Stimulated activated effector memory CD8-positive, alpha-beta T cell treated with anti-CD3 and anti-CD28 coated beads, Interleukin-12 subunit alpha, Interleukin-12 subunit beta, amount 100 ng/mL, for 72 hours (primary cell): ENCODE measurements at regions not wholly inside any gene's neighbourhood (a gene's known extent, or its start where the extent isn't known, plus 50 kb on each side); places are given as distances from the start of the nearest gene placed in this dataset.

Source experiments
- ATAC-seq: fragments of 150-1000 bp; cut with Tn5 transposase; 2 replicates; pipeline ENCODE4 v1.10.0; 2021
- DNase-seq, 2 donors: peaks; one replicate each; pipeline ENCODE4 v3.0.0; 2021 to 2022; ENCODE audit warnings: low spot score in 2 of 2
- H3K27ac Mint-ChIP-seq: one replicate; pipeline ENCODE4 v1.8.0; 2022; ENCODE audit warnings: mild to moderate bottlenecking, mixed read lengths
- H3K36me3 Mint-ChIP-seq: one replicate; pipeline ENCODE4 v1.8.0; 2022; ENCODE audit warnings: mild to moderate bottlenecking, mixed read lengths
- H3K4me1 Mint-ChIP-seq: one replicate; pipeline ENCODE4 v1.8.0; 2022; ENCODE audit warnings: mixed read lengths
- H3K4me3 Mint-ChIP-seq: one replicate; pipeline ENCODE4 v1.8.0; 2022; ENCODE audit warnings: mild to moderate bottlenecking, mixed read lengths
- H3K9me3 Mint-ChIP-seq: one replicate; pipeline ENCODE4 v1.8.0; 2022; ENCODE audit warnings: mixed read lengths

DNA sequence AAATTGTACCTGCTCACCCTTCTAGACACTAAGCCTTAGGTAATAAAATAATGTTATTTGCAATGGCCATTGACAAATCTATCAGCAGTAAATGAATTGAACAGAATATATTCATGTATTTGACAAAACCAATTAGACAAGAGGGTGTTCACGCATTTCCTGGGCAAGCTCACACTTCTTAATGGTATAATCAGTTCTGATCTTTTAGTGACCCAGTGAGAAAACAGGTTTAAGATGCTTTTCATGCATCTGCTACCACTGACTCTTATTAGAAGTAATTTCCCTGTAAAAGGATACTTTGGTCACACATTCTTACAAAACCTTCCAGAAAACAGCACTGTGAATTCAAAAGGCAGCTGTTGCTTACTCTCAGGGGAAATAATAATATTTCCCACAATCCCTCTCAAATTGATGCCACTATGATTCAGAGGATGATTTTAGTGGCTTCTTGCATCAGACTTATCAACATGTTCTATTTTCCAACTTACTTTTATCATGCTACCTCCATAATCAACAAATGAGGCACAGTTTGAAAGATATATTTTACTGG, 313.9 kb upstream of the NWD2 start:
- no peak for ATAC-seq
- H3K4me3 Mint-ChIP-seq: no peak overlapping the region
- no peak overlapping the region for H3K27ac Mint-ChIP-seq
- H3K4me1 Mint-ChIP-seq: no peaks in the 10 kb centered on the region
- H3K36me3 Mint-ChIP-seq: no peaks in the 10 kb centered on the region
- H3K9me3 Mint-ChIP-seq: peaks cover 3% of the 10 kb centered on the region
- DNase-seq: no peak

DNA sequence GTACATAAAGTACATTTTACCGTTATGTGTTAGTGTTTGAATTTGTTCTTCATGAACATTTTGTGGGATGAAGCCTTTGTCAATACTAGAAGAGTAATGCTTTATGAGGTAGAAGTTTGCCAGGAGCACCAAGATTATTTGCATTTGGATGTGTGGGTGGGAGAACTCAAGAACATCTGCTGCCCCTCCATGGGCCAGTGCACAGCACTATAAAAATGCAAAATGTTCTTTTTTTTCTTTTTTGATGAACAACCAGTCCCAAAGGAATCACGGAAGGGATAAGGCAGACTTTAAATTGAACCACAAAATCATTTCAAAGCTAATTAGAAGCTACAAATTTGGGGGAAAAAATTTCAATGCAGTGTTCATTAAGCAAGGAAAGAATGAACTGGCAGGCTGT, 300.3 kb upstream of the NWD2 start:
- no peak overlapping the region for H3K4me3 Mint-ChIP-seq
- no peaks in the 10 kb centered on the region for H3K9me3 Mint-ChIP-seq
- no peaks in the 10 kb centered on the region for H3K36me3 Mint-ChIP-seq
- H3K4me1 Mint-ChIP-seq: no peaks in the 10 kb centered on the region
- no peak overlapping the region for H3K27ac Mint-ChIP-seq
- ATAC-seq (no peak), DNase-seq (no peak)

DNA sequence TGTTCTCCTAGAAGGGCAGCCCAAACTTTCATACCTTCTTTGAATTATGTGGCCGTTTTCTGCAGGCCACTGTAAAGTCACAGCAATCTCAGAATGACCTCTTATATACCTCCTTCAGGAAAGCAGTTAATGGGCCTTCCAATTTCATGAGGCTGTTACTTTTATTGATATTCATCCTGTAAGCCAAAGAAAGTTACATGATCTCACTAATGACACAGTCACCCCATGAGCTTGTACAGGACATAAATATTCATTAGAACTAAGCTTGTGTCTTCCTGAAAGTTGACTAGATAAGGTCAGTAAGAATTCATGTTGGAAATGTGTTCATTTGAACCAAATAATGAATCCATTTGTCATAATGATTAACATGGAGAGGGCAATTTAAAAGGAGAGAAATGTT, 283.1 kb upstream of the NWD2 start:
- H3K9me3 Mint-ChIP-seq: no peaks in the 10 kb centered on the region

DNA sequence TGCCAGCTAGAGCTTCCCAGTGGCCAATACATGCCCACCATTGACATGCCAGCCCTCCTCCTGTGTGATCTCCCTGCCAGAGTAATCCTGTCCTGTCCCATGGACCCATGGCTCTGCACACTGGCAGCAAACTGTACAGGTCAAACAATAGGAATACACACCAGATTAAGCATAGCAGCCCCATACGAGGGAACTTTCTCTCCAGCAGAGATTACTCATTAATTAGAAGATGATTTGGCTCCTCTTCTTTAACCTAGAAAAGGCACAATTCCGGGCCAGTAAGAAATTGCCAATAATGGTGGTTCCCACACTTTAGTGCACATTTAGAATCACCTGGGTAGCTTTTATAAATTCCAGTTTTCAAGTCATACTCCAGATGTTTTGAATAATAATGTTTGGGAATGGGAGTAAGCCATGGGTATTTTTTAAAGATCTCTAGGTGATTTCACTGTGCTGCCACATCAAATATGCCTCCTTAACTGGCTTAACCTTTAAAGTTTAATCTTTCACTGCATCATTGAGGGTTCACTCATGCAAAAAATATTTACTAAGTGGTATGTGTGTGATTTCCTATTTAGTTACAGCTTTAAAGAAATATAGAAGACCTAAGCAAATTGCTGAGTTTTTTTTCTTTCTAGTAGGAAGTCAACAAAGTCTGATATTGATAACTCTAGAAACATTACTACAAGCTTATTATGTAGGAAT, 277.6 kb upstream of the NWD2 start:
- H3K9me3 Mint-ChIP-seq: peaks cover 3% of the 10 kb centered on the region
- no peak overlapping the region for H3K27ac Mint-ChIP-seq
- no peaks in the 10 kb centered on the region for H3K4me1 Mint-ChIP-seq
- no peak for DNase-seq
- H3K36me3 Mint-ChIP-seq: no peaks in the 10 kb centered on the region
- no peak for ATAC-seq
- no peak overlapping the region for H3K4me3 Mint-ChIP-seq

More for the DNA sequence above, 283.1 kb upstream of the NWD2 start:
- Mint-ChIP-seq H3K36me3 (no peaks in the 10 kb centered on the region), H3K4me3 (no peak overlapping the region), H3K4me1 (no peaks in the 10 kb centered on the region), H3K27ac (no peak overlapping the region)
- DNase-seq (no peak), ATAC-seq (no peak)

DNA sequence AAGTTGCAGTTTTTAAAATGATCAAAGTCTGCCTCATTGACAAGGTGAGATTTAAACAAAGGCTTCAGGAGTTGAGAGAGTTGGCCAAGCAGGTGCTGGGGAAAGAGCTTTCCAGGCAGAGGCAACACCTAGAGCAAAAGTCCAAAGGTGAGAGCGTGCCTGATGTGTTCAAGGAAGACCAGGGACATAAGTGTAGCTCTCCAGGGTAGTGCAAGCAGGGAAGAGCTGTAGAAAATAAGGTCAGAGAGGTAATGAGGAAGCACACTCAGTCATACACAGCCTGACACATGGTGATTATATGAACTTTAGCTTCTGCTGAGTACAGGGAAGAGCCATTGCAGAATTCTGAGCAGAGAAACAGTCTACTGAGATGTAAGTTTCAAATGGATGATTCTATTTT, 265.0 kb upstream of the NWD2 start:
- H3K4me3 Mint-ChIP-seq: no peak overlapping the region
- no peak overlapping the region for H3K27ac Mint-ChIP-seq

DNA sequence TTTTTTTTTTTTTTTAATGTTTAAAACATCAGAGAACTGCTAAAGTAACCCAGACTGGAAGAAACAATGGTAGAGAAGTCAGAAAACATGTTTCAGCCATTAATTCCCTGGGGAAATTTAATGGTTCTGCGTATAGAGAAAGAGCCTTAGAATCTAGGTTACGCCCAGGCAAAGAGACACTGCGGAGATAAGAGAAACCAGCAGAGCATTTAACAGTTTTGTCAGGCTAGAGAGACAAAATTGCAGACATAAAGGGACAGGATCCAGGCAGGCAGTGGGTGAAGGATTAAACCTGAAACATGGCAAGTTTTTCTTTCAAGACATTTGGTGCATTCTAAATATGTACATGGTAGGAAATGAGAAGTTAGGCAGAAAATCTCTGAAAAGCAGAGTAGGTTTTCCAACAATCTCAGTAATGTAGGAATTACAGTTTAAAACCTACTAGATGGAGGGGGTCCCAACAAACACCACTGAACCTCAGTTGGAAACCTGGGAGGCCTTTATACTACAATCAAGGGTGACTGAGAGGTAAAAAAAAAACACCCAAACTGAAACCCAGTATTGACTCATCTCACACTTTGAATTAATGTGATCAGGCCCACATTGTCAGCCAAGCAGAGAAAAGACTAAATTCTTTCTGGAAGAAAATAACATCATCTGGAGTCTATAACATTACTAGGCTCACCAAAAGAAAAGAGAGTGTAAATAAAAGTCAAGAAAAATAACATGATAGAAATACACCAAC, 254.2 kb upstream of the NWD2 start:
- Mint-ChIP-seq H3K4me3 (no peak overlapping the region), H3K36me3 (no peaks in the 10 kb centered on the region), H3K4me1 (no peaks in the 10 kb centered on the region), H3K9me3 (peaks cover 6% of the 10 kb centered on the region), H3K27ac (no peak overlapping the region)
- ATAC-seq (no peak), DNase-seq (no peak)

More for the DNA sequence above, 265.0 kb upstream of the NWD2 start:
- no peak for ATAC-seq
- DNase-seq: no peak
- H3K36me3 Mint-ChIP-seq: no peaks in the 10 kb centered on the region
- H3K9me3 Mint-ChIP-seq: peaks cover 4% of the 10 kb centered on the region
- no peaks in the 10 kb centered on the region for H3K4me1 Mint-ChIP-seq

DNA sequence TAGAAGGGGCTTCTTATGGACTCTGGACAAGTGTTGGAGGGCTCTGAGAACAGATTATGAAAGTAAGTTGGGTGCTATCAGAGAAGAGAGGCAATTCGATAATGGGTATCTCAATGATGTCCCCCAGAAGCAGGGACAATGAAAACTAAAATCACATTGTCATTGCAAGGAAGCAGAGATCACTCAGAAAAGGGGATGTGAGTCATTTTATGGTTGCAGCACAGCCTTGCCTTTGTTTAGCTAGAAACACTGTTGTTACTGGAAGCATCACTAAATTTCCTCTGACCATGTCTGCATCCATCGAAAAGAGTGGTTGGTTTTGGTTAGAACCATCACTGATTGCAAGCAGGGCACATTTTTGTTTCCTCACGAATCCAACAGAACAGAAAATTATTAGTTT, 246.8 kb upstream of the NWD2 start:
- ATAC-seq: no peak
- no peak overlapping the region for H3K4me3 Mint-ChIP-seq
- H3K36me3 Mint-ChIP-seq: no peaks in the 10 kb centered on the region
- no peak overlapping the region for H3K27ac Mint-ChIP-seq
- no peak for DNase-seq
- no peaks in the 10 kb centered on the region for H3K4me1 Mint-ChIP-seq
- peaks cover 6% of the 10 kb centered on the region for H3K9me3 Mint-ChIP-seq

DNA sequence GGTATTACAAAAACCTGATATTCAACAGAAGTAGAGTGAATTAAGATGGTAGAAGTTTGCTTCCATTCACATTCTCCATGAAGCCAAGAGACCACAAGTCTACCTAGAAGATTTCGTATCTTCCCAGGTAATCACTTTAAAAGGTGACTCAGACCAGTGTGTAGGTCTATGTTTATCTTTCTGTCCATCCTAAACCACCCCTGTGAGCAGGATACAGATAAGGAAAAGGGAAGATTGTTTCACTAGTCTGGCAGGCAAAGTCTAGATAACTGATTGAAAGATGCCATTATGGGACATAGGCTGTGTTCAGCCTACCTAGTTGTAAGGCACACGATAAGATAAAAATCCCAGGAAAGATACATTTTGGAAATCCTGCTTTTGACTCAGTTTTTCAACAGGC, 244.3 kb upstream of the NWD2 start:
- Mint-ChIP-seq H3K27ac (no peak overlapping the region), H3K36me3 (no peaks in the 10 kb centered on the region), H3K4me1 (no peaks in the 10 kb centered on the region), H3K9me3 (peaks cover 6% of the 10 kb centered on the region), H3K4me3 (no peak overlapping the region)
- ATAC-seq: no peak
- no peak for DNase-seq

DNA sequence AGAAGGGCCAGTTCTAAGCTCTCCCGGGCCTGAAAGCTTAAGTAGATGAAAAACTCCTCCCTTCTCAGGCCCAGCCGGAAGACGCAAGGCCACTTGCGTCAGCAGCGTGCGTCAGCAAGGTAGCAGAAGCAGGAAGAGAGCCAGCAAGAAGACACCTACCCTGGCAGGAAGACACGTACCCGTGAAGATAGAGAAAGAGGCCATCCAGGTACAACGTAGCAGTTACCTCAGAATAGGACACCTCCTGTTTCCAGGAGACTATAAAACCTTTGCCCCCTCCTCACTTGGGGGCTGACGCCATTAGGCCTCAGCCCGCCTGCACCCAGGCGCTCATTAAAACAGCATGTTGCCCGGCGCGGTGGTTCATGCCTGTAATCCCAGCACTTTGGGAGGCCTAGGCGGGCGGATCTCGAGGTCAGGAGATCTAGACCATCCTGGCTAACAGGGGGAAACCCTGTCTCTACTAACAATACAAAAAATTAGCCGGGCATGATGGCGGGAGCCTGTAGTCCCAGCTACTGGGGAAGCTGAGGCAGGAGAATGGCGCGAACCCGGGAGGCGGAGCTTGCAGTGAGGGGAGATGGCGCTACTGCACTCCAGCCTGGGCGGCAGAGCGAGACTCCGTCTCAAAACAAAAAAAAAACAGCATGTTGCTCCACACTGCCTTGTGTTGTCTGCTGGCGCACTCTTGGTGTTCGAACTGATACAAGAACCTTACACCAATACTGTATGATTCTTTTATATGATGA, 242.7 kb upstream of the NWD2 start:
- DNase-seq: no peak
- Mint-ChIP-seq H3K36me3 (no peaks in the 10 kb centered on the region), H3K27ac (no peak overlapping the region), H3K4me3 (no peak overlapping the region), H3K9me3 (peaks cover 6% of the 10 kb centered on the region), H3K4me1 (no peaks in the 10 kb centered on the region)
- no peak for ATAC-seq

DNA sequence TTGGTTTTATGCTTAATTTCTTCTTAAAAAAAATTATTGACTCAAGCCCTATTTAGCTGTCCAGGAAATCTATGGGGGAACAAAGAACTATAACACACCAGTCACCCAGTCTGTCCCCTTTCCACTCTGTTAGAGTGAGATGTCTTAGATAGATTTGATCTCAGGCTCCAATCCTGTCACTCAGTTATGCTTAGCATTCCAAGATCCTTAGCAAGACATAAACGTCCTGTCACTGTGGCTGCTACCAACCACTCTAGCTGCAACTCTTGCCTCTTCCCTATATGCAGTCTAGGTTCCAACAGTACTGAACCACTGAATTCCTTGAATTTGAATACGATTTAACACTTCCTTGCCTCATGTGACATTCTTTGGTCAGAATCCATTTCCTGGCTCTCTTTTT, 241.9 kb upstream of the NWD2 start:
- DNase-seq: no peak
- no peaks in the 10 kb centered on the region for H3K36me3 Mint-ChIP-seq
- no peaks in the 10 kb centered on the region for H3K4me1 Mint-ChIP-seq
- no peak overlapping the region for H3K4me3 Mint-ChIP-seq
- no peak for ATAC-seq
- peaks cover 6% of the 10 kb centered on the region for H3K9me3 Mint-ChIP-seq
- H3K27ac Mint-ChIP-seq: no peak overlapping the region

DNA sequence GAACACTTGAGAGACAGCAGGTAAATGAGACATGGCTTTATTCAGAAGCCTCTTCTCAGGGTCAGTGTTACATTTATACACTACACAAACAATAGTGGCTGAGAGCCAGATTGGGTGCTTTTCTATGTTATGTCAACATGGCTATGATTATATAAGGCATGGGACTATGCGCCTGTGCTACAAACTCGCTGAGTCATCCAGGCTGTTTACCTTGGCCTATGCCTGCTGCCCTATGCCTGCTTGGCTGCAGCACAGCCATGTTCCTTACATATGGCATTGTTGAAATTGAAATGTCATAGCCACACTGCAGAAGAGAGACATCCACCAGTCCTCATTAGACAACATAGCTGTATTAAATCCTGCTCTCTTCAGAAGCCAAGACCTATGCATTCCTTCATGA, 236.3 kb upstream of the NWD2 start:
- ATAC-seq (no peak), DNase-seq (no peak)
- H3K36me3 Mint-ChIP-seq: no peaks in the 10 kb centered on the region
- H3K27ac Mint-ChIP-seq: no peak overlapping the region
- no peak overlapping the region for H3K4me3 Mint-ChIP-seq
- H3K9me3 Mint-ChIP-seq: peaks cover 1% of the 10 kb centered on the region
- no peaks in the 10 kb centered on the region for H3K4me1 Mint-ChIP-seq

DNA sequence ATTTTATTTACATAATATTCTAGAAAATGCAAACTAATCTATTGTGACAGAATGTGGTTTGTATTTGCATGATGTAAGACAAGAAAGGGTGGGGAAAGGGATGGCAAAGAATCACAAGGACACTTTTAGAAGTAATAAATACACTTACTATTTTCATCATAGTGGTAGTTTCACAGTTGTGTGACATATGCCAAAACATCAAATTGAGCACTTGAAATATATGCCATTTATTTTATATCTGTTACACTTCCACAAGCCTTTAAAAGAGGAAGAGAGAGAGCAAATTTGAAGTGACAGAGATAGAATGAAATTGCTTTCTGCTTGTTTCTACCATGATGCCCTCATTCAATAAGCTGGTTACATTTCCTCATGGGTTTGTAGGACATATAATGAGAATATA, 230.0 kb upstream of the NWD2 start:
- DNase-seq (no peak), ATAC-seq (no peak)
- no peak overlapping the region for H3K4me3 Mint-ChIP-seq
- no peaks in the 10 kb centered on the region for H3K36me3 Mint-ChIP-seq
- H3K4me1 Mint-ChIP-seq: no peaks in the 10 kb centered on the region
- peaks cover 8% of the 10 kb centered on the region for H3K9me3 Mint-ChIP-seq
- no peak overlapping the region for H3K27ac Mint-ChIP-seq

DNA sequence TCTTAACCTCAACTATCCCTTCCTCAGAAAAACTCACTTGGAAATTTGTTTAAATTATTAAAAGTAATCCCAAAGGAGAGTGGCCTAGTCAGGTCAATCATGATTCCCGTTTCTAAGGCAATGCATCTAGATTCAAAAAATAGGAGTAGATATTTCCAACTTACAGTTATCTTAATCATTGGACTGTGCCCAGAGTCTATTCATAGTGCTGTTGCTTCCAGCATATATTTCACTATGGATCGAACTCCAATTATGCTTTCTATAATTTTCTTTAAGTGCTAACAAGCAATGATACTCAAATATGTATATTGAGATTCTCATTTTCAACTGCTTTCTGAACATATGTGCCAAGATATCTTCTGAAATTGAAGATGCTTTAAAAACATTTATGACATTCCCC, 229.2 kb upstream of the NWD2 start:
- peaks cover 8% of the 10 kb centered on the region for H3K9me3 Mint-ChIP-seq
- H3K36me3 Mint-ChIP-seq: no peaks in the 10 kb centered on the region
- H3K4me1 Mint-ChIP-seq: no peaks in the 10 kb centered on the region
- no peak for DNase-seq
- no peak overlapping the region for H3K4me3 Mint-ChIP-seq
- no peak overlapping the region for H3K27ac Mint-ChIP-seq
- ATAC-seq: no peak

DNA sequence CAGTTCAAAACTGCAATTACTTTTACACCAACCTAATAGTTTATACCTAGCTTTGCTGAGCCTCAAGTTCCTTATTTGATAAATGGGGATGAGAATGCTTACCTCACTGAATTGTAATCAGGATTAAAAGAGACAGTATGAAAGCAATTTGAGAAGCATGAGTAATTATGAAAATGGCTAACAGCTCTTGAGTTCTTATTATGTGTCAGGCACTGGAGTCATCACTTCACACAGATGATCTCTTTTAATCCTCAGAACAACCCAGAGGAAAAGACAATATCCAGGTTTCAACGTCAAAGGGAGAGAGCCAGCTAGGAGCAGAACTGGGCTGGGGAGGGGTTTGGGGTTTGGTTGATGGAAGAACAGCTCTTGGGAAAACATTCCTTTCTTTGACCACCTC, 221.0 kb upstream of the NWD2 start:
- no peak for DNase-seq
- H3K36me3 Mint-ChIP-seq: no peaks in the 10 kb centered on the region
- H3K4me1 Mint-ChIP-seq: no peaks in the 10 kb centered on the region
- peaks cover 14% of the 10 kb centered on the region for H3K9me3 Mint-ChIP-seq
- no peak overlapping the region for H3K27ac Mint-ChIP-seq
- no peak for ATAC-seq
- no peak overlapping the region for H3K4me3 Mint-ChIP-seq

DNA sequence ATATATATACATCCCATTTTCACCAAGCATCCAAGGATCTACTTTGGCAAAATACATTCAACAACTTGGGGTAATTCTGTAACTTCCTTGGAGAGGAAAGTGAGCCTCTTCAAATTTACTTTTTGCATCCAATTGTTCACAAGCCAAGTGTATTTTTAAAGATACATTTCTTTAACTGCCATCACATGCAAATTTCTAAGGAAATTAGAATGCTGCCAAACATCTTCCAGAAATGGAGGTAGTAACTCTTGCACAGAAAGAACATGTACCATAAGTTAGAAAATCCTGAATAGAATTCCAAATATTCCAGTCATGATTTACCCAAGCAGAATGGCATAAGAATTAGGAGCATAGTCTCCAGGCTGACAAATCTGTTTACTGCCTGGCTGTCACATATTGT, 220.5 kb upstream of the NWD2 start:
- H3K4me1 Mint-ChIP-seq: no peaks in the 10 kb centered on the region
- peaks cover 14% of the 10 kb centered on the region for H3K9me3 Mint-ChIP-seq
- DNase-seq (no peak), ATAC-seq (no peak)
- H3K27ac Mint-ChIP-seq: no peak overlapping the region
- no peak overlapping the region for H3K4me3 Mint-ChIP-seq
- H3K36me3 Mint-ChIP-seq: no peaks in the 10 kb centered on the region

DNA sequence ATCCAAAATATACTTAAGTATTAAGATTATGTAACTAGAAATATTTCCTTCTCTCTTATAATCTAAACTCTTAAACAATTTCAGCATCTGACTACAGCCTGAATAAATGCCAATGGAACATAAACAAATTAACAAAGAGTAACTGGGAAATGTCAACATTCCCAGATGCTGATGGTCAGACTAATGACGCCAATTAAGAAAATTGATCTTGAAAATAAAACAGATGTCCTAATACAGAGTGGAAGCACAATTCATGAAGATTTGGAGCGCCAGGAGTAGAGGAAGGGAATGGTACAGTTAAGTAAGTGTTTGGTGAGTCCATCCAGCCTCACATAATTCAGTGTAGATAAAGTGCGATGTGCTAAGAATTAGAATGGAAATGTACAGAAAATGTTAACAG, 203.7 kb upstream of the NWD2 start:
- no peak overlapping the region for H3K4me3 Mint-ChIP-seq
- no peaks in the 10 kb centered on the region for H3K4me1 Mint-ChIP-seq
- no peak overlapping the region for H3K27ac Mint-ChIP-seq

More for the DNA sequence above, 203.7 kb upstream of the NWD2 start:
- DNase-seq (no peak), ATAC-seq (no peak)
- Mint-ChIP-seq H3K9me3 (peaks cover 13% of the 10 kb centered on the region), H3K36me3 (no peaks in the 10 kb centered on the region)
